GM12874 (cell line): ENCODE measurements at regions not wholly inside any gene's neighbourhood (a gene's known extent, or its start where the extent isn't known, plus 50 kb on each side); places are given as distances from the start of the nearest gene placed in this dataset.

Source experiments
- CTCF ChIP-seq: IDR thresholded peaks from 2 replicates; pipeline ENCODE4 v1.5.1; 2011; ENCODE audit warnings: low read depth, mild to moderate bottlenecking, control low read depth, low read length, moderate library complexity; ENCODE audit not compliant: insufficient read depth

GRCh38 chr13:76732367-76732766 lies 153.8 kb downstream of the KCTD12 start:
- TF ChIP-seq CTCF = no peak

- TF ChIP-seq CTCF = no peak
Measured at GRCh38 chr13:76730220-76730619, 156.0 kb downstream of the KCTD12 start.

GRCh38 chr13:76729691-76730090 lies 156.5 kb downstream of the KCTD12 start:
- no peak for TF ChIP-seq CTCF

- TF ChIP-seq CTCF = no peak
Measured at GRCh38 chr13:76725896-76726295, 160.3 kb downstream of the KCTD12 start.

GRCh38 chr13:76725211-76725610 lies 161.0 kb downstream of the KCTD12 start:
- TF ChIP-seq CTCF = no peak

GRCh38 chr13:76724421-76724820 lies 161.8 kb downstream of the KCTD12 start:
- no peak for TF ChIP-seq CTCF

GRCh38 chr13:76723551-76724232 lies 162.5 kb downstream of the KCTD12 start:
- TF ChIP-seq CTCF = no peak
